COLO668 (cell line): ENCODE measurements at regions not wholly inside any gene's neighbourhood (a gene's known extent, or its start where the extent isn't known, plus 50 kb on each side); places are given as distances from the start of the nearest gene placed in this dataset.
A peak's percentile ranks its signal among the peaks of the same experiment; 100 is the strongest.

Experiments used
- DNase-seq: peaks from one replicate; lab custom pipeline; 2025; ENCODE audit not compliant: unreplicated experiment; lab: John Stamatoyannopoulos, UW

- no peak for DNase-seq
These were observed 335.7 kb upstream of the NCAM2 start for GRCh38 chr21:20662514-20662913.

- DNase-seq: no peak
These were observed 330.3 kb upstream of the NCAM2 start for GRCh38 chr21:20667931-20668330.

- no peak for DNase-seq
These were observed 312.7 kb upstream of the NCAM2 start for GRCh38 chr21:20685475-20685874.

- DNase-seq: no peak
These were observed 299.6 kb upstream of the NCAM2 start for GRCh38 chr21:20698585-20698984.

- no peak for DNase-seq
These were observed 297.0 kb upstream of the NCAM2 start for GRCh38 chr21:20701235-20701634.

- no peak for DNase-seq
These were observed 295.0 kb upstream of the NCAM2 start for GRCh38 chr21:20703112-20703767.

GRCh38 chr21:20720623-20721022, 277.6 kb upstream of the NCAM2 start:
- DNase-seq: no peak

GRCh38 chr21:20721151-20721550, 277.1 kb upstream of the NCAM2 start:
- no peak for DNase-seq

GRCh38 chr21:20728691-20729090, 269.5 kb upstream of the NCAM2 start:
- DNase-seq: no peak

- DNase-seq: no peak
These were observed 268.8 kb upstream of the NCAM2 start for GRCh38 chr21:20729376-20729775.

GRCh38 chr21:20730441-20730840, 267.8 kb upstream of the NCAM2 start:
- DNase-seq: no peak

GRCh38 chr21:20735257-20735656, 263.0 kb upstream of the NCAM2 start:
- DNase-seq: no peak

GRCh38 chr21:20737227-20737913, 260.8 kb upstream of the NCAM2 start:
- DNase-seq: no peak

GRCh38 chr21:20739421-20739820, 258.8 kb upstream of the NCAM2 start:
- DNase-seq: peak; percentile 9

GRCh38 chr21:20741445-20741844, 256.8 kb upstream of the NCAM2 start:
- DNase-seq: no peak

- DNase-seq: no peak
These were observed 238.0 kb upstream of the NCAM2 start for GRCh38 chr21:20760221-20760620.

GRCh38 chr21:20774737-20775136, 223.5 kb upstream of the NCAM2 start:
- no peak for DNase-seq

- DNase-seq: no peak
These were observed 218.9 kb upstream of the NCAM2 start for GRCh38 chr21:20779321-20779720.

- no peak for DNase-seq
These were observed 214.6 kb upstream of the NCAM2 start for GRCh38 chr21:20783611-20784010.

GRCh38 chr21:20789729-20790500, 208.3 kb upstream of the NCAM2 start:
- DNase-seq: no peak

- no peak for DNase-seq
These were observed 198.1 kb upstream of the NCAM2 start for GRCh38 chr21:20800106-20800505.

- no peak for DNase-seq
These were observed 196.0 kb upstream of the NCAM2 start for GRCh38 chr21:20802201-20802600.
